ENCODE measurements at regions not wholly inside any gene's neighbourhood (a gene's known extent, or its start where the extent isn't known, plus 50 kb on each side); places are given as distances from the start of the nearest gene placed in this dataset.

DNA sequence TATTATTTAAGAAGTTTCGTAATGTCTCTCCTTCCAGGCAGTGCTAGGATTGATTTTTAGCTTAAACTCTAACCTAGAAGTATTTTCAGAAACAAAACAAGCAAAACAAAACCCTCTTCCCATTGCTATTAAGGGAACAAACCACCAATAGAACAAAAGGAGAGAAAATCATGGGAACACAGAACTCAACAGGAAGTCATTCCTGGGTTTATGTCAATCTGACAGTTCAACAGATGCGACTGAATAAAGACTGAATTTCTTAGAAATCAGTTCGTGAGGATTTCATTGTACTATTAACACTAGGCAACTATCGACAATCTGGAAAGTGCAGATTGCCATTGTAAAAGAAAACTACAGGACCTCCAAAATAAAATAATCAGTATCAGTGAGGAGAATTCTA is 229.1 kb upstream of the SMIM31 start:
- no peaks in the 10 kb centered on the region for H3K4me1 ChIP-seq
- H3K4me3 ChIP-seq: no peak overlapping the region
- no peaks in the 10 kb centered on the region for H3K36me3 ChIP-seq
- peaks cover 0 to 3% (median 0%) of the 10 kb centered on the region in 12 donors for H3K9me3 ChIP-seq
- H3K27me3 ChIP-seq: no peaks in the 10 kb centered on the region
- WGBS, 4 donors: 60 to 66% (median 63%) methylated on average over 4 of the region's 4 CpGs
- ATAC-seq: no peak
- intact Hi-C loops (cut with DNase I): no loop called here
- TF ChIP-seq, protein P1, sequence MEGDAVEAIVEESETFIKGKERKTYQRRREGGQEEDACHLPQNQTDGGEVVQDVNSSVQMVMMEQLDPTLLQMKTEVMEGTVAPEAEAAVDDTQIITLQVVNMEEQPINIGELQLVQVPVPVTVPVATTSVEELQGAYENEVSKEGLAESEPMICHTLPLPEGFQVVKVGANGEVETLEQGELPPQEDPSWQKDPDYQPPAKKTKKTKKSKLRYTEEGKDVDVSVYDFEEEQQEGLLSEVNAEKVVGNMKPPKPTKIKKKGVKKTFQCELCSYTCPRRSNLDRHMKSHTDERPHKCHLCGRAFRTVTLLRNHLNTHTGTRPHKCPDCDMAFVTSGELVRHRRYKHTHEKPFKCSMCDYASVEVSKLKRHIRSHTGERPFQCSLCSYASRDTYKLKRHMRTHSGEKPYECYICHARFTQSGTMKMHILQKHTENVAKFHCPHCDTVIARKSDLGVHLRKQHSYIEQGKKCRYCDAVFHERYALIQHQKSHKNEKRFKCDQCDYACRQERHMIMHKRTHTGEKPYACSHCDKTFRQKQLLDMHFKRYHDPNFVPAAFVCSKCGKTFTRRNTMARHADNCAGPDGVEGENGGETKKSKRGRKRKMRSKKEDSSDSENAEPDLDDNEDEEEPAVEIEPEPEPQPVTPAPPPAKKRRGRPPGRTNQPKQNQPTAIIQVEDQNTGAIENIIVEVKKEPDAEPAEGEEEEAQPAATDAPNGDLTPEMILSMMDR (IDR thresholded peaks at IDR 0.05): no peak
- TF ChIP-seq POLR2A (IDR thresholded peaks at IDR 0.05): no peak
- H3K27ac ChIP-seq: no peak overlapping the region
- DNase-seq: no peak

DNA sequence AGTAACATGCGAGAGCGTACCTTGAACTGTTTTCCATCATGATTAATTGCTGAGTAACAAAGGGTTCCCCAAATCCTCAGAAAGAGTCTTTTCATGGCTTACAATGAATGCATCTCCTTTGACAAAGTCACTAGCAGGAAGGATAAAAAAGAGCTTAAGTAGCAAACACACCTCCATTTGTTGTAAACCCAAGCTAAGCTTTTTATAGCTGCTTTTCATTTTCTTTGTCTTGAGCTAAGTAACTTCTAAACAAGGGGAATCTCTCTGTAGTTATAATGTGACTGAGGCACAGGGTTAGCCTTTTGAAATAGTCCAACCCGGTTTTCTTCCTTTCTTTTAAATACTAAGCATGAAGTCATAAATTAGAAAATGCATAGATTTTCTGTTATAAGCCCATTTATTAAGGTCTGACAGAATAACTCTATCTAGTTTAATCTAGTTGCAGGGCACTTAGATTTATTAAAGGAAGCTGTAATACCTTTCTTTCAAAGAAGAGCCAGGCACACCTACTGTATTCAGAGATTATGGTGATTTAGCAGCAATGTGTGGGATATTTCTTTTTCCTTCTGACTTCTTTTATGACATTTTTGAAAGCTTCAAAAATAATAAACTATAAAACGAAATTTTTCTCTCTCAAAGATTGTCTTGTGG is 226.9 kb upstream of the SMIM31 start:
- TF ChIP-seq, protein P1 (IDR thresholded peaks at IDR 0.05): no peak
- TF ChIP-seq POLR2A (IDR thresholded peaks at IDR 0.05): no peak
- H3K9me3 ChIP-seq: peaks cover 0 to 3% (median 0%) of the 10 kb centered on the region in 12 donors
- intact Hi-C loops (cut with DNase I): no loop called here
- H3K4me1 ChIP-seq: no peaks in the 10 kb centered on the region
- no peak overlapping the region for H3K4me3 ChIP-seq
- ATAC-seq: no peak
- no peak overlapping the region for H3K27ac ChIP-seq
- no peaks in the 10 kb centered on the region for H3K27me3 ChIP-seq
- WGBS, 4 donors: 61 to 66% (median 64%) methylated on average over 4 of the region's 4 CpGs
- no peaks in the 10 kb centered on the region for H3K36me3 ChIP-seq
- DNase-seq: no peak

GRCh38 chr4:164529058-164529457 is 224.9 kb upstream of the SMIM31 start:
- intact Hi-C loops (cut with DNase I): no loop called here
- 63 to 68% (median 66%) methylated on average over 2 of the region's 2 CpGs for WGBS, 4 donors
- ATAC-seq: no peak

DNA sequence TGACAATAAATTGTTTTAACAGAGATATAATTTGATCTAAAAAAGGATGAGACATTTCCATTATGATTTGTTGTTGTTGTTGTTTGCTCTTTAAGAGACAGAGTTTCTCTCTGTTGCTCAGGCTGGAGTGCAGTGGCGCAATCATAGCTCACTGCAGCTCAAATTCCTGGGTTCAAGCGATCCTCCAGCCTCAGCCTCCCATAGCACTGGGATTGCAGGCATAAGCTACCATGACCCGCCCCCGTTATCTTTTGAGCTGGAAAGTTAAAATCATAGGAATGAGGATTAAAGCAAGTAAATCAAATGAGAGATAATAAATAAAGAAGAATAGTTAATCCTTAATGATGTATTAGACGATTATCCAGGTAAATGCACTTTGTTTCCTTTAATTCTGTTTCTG is 224.4 kb upstream of the SMIM31 start:
- Histone ChIP-seq H3K9me3 (peaks cover 0 to 3% (median 0%) of the 10 kb centered on the region in 12 donors), H3K27ac (no peak overlapping the region), H3K27me3 (no peaks in the 10 kb centered on the region), H3K36me3 (no peaks in the 10 kb centered on the region), H3K4me3 (no peak overlapping the region), H3K4me1 (no peaks in the 10 kb centered on the region)
- 83 to 89% (median 86%) methylated on average over 5 of the region's 5 CpGs for WGBS, 4 donors
- no peak for TF ChIP-seq POLR2A (IDR thresholded peaks at IDR 0.05)
- TF ChIP-seq, protein P1 (IDR thresholded peaks at IDR 0.05): no peak
- intact Hi-C loops (cut with DNase I): no loop called here
- ATAC-seq (no peak), DNase-seq (no peak)

More at GRCh38 chr4:164529058-164529457, 224.9 kb upstream of the SMIM31 start:
- no peak for DNase-seq
- H3K4me1 ChIP-seq: no peaks in the 10 kb centered on the region
- H3K27ac ChIP-seq: no peak overlapping the region
- H3K4me3 ChIP-seq: no peak overlapping the region
- H3K36me3 ChIP-seq: no peaks in the 10 kb centered on the region
- TF ChIP-seq, protein P1 (IDR thresholded peaks at IDR 0.05): no peak
- TF ChIP-seq POLR2A (IDR thresholded peaks at IDR 0.05): no peak
- H3K27me3 ChIP-seq: no peaks in the 10 kb centered on the region
- H3K9me3 ChIP-seq: peaks cover 0 to 3% (median 0%) of the 10 kb centered on the region in 12 donors

All from heart left ventricle (tissue), 16 donors.